NB4 (cell line): ENCODE measurements at regions not wholly inside any gene's neighbourhood (a gene's known extent, or its start where the extent isn't known, plus 50 kb on each side); places are given as distances from the start of the nearest gene placed in this dataset.
"Not testable (repeated sequence)": the region's sequence is repeated elsewhere in the genome, so short reads cannot be mapped to it uniquely, and the experiment has no call there.

ENCODE experiments used
- POLR2A ChIP-seq: IDR thresholded peaks from 2 replicates; pipeline ENCODE4 v1.6.1; 2011; ENCODE audit warnings: mild to moderate bottlenecking; ENCODE audit not compliant: insufficient read length; ENCODE audit errors: extremely low read depth
- TF ChIP-seq, protein P1 (sequence below): IDR thresholded peaks from one replicate; pipeline ENCODE4 v1.5.1; 2012; ENCODE audit warnings: low read depth, low read length

DNA sequence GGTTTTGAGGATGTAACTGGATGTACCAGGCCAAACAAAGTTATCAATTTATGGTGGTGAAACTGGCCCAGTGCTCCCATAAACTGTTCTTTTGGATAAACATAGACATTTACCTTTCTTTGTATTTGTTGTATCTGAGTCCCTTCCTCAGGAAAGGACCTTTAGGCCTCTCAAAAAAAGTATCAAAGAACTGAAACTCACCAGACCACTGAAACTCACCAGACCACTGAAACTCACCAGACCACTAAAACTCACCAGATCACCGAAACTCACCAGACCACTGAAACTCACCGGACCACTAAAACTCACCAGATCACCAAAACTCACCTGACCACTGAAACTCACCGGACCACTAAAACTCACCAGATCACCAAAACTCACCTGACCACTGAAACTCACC lies 597.6 kb upstream of the GOT2 start:
- not testable (repeated sequence) for TF ChIP-seq POLR2A
- TF ChIP-seq, protein P1, sequence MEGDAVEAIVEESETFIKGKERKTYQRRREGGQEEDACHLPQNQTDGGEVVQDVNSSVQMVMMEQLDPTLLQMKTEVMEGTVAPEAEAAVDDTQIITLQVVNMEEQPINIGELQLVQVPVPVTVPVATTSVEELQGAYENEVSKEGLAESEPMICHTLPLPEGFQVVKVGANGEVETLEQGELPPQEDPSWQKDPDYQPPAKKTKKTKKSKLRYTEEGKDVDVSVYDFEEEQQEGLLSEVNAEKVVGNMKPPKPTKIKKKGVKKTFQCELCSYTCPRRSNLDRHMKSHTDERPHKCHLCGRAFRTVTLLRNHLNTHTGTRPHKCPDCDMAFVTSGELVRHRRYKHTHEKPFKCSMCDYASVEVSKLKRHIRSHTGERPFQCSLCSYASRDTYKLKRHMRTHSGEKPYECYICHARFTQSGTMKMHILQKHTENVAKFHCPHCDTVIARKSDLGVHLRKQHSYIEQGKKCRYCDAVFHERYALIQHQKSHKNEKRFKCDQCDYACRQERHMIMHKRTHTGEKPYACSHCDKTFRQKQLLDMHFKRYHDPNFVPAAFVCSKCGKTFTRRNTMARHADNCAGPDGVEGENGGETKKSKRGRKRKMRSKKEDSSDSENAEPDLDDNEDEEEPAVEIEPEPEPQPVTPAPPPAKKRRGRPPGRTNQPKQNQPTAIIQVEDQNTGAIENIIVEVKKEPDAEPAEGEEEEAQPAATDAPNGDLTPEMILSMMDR, result not testable (repeated sequence)
